Medulla oblongata (tissue), 1 donor: ENCODE measurements at regions not wholly inside any gene's neighbourhood (a gene's known extent, or its start where the extent isn't known, plus 50 kb on each side); places are given as distances from the start of the nearest gene placed in this dataset.
A peak's percentile ranks its signal among the peaks of the same experiment; 100 is the strongest.

Source experiments
- DNase-seq: peaks from one replicate; pipeline ENCODE4 v3.0.0-alpha.2; 2015; ENCODE audit errors: extremely low spot score

DNA sequence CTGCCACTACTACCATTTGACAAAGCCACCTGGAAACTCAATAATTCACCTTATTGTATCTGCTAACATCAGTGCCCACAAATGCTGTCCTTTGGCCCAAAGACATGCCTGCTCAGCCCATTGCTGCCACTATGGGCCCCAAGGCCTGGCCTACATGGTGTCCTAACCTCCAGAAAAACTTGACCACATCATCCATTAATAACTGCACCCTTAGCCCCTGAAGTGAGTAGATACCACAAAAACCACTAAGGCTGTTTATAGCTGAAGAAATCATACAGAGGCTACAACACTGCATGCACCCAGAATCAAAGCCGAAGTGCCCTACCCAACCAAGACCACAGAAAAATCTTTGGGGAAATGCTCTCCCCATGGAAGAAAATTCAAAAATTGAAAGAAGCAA lies 932.8 kb upstream of the SLITRK6 start:
- no peak for DNase-seq

DNA sequence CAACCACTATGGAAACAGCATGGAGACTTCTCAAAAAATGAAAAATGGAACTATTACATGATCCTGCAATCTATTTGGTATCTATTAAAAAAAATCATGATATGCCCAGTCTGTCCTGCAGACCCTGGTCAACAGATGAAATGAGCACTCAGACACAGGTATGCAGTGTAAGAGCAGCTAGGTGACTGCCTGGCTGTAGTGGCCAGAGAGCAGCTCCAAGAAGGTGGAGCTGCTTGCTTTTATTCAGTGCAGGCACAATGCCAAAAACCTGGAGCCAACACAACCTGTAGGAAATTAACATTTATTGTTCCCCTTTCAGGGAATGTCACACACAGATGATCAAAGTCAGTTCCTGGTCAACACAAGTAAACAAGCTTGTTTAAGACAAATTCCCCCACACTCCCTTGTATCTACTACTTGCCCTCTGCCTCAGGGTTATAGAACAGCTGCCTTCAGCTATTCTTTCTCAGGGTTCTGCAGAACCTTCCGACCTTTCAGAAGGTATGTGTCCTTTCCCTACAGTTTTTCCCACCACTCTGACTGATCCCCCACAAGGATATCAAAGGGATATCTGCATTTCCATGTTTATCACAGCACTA lies 933.7 kb upstream of the SLITRK5 start:
- no peak for DNase-seq

GRCh38 chr13:86741762-86742285 lies 929.3 kb upstream of the SLITRK5 start:
- no peak for DNase-seq

- no peak for DNase-seq
Observed at GRCh38 chr13:86757236-86757978, 913.8 kb upstream of the SLITRK5 start.

- DNase-seq: no peak
Observed at GRCh38 chr13:86758116-86758515, 913.1 kb upstream of the SLITRK5 start.

DNA sequence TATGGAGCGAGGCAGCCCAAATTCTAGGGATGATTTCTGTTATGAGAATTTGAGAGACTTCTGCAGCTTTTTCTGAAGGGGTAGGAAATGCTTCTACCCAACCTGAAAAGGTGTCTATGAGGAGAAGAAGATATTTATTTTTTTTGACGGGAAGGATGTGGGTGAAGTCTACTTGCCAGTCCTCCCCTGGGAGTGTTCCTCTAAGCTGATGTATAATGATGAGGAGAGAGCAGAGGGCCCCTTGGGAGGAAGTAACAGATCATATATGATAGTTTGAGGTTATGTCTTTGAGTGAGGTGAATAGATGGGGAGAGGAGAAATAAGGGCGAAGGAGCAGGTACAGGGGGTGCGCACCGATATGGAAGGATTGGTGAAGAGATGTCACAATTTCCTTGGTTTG lies 910.6 kb upstream of the SLITRK5 start:
- no peak for DNase-seq

- no peak for DNase-seq
Observed at GRCh38 chr13:86765462-86765861, 905.7 kb upstream of the SLITRK5 start.

GRCh38 chr13:86788616-86789015 lies 882.6 kb upstream of the SLITRK5 start:
- peak; percentile 5 for DNase-seq

DNA sequence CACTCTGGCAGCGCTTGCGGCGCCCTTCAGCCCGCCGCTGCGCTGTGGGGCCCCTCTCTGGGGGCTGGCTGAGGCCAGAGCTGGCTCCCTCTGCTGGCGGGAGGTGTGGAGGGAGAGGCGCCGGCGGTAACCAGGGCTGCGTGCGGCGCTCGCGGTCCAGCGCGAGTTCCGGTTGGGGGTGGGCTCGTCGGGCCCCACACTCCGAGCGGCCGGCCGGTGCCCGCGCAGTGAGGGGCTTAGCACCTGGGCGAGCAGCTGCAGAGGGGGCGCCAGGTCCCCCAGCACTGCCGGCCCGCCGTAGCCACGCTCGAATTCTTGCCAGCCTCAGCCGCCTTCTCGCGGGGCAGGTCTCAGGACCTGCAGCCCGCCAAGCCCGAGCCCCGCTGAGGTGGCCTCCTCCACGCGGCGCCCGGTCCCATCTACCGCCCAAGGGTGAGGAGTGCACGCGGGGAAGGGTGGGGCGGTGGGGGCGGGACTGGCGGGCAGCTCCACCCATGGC lies 879.0 kb upstream of the SLITRK5 start:
- no peak for DNase-seq

DNA sequence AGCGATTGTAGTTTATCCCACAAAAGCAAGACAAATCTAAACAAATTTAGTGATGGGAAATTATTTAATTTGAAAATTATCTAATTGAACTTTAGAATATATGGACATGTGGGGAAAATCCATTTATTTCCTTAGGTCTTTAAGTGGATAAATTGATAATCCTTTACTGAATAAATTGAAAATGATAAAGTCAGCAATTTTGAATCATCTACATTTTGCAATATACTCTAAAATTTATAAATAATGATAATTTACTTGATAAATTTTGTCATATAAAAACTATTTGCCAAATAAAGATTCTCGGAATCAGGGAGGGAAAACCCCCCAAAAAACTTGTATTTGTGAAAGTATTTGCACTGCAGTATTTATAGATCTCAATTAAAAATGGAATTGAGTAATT lies 875.3 kb upstream of the SLITRK5 start:
- no peak for DNase-seq

DNA sequence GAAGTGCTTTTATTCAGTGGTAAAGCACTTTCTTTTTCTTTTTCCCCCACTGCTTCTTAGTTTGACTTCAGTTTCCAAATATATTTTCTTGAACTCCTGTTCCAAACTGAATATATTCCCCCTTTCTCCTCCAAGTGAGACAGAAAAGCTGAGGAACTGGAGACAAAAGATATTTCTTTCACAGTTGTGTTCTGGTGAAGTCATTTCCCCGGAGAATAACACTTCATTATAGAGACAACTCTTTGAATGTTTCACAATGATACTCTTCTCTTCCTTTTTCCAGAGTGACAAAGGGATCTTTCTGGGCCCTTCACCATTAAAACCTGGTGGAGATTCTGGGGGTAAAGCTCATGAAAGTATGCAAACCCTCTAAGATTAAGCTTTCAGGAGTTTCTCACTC lies 860.8 kb upstream of the SLITRK5 start:
- peak; percentile 21 for DNase-seq

DNA sequence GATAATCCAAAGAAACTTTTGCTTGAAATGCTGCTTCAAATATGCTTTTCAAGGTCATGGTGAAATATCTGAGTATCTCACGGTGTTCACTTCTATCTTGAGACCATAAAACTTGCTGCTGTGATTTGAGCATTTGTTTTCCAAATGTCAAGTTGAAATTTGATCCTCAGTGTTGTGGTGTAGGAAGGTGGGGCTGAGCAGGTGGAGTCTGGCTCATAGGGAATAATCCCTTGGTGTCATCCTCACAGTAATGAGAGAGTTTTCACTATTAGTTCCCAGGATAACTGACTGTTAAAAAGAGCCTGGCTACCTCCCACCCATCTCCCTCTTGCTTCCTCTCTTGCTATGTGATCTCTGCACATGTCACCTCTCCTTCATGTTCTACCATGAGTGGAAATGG lies 858.0 kb upstream of the SLITRK5 start:
- no peak for DNase-seq

DNA sequence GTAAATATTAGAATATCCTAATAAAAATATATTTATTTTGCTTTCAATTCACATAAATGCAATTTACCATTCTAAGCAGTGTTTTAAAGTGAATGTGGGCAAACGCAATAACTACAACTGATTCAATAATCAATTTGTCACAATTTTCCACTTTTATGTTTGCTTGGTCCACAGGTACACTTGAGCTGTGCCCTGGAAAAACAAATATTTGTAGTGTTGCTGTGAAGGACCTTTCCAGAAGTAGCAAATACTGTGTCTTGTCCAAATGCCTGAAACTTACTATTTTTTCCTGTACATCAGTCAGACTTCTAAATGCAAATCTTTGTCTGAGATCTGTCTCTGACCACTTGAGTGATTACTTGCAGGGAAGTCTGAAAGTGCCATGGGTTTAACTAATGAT lies 845.8 kb upstream of the SLITRK5 start:
- DNase-seq: no peak

GRCh38 chr13:86826232-86826631 lies 844.9 kb upstream of the SLITRK5 start:
- no peak for DNase-seq

DNA sequence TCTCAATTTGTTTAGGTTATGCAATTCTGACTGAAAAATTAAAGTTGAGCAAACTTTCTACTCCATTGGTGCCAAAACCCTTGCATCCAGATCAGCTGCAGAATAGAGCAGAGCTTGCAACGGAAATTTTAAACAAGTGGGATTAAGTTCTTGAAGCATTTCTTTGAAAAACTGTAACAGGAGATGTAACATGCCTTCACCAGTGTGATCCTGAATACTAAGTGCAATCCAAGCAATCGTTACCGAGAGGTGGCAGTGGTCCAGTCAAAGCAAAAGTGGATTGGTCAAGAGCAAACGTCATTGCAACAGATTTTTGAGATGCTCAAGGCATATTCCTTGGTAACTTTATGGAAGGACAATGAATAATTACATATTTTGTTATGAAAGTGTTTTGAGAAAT lies 841.1 kb upstream of the SLITRK5 start:
- no peak for DNase-seq

DNA sequence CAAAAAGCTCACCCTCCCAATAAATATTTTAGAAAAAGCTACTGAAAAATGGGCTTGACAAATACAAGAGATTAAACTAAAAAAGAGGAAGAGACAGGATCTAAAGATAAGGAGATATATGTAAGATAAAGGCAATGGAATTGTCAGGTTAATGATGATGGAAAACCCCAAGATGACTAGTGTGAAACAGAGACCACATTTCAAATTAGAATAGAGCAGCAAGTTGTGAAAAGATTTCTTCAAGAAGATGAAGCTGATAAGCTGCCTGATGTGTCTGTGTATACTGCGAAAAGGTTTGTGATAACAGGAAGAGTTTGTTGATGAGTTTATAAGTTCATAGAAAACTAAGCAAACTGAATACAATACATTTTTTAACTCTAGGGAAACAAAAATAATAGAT lies 840.1 kb upstream of the SLITRK5 start:
- no peak for DNase-seq

- DNase-seq: no peak
Observed at GRCh38 chr13:86838411-86839120, 832.6 kb upstream of the SLITRK5 start.

GRCh38 chr13:86839221-86839620 lies 832.0 kb upstream of the SLITRK5 start:
- no peak for DNase-seq

- DNase-seq: no peak
Observed at GRCh38 chr13:86840250-86841191, 830.6 kb upstream of the SLITRK5 start.

DNA sequence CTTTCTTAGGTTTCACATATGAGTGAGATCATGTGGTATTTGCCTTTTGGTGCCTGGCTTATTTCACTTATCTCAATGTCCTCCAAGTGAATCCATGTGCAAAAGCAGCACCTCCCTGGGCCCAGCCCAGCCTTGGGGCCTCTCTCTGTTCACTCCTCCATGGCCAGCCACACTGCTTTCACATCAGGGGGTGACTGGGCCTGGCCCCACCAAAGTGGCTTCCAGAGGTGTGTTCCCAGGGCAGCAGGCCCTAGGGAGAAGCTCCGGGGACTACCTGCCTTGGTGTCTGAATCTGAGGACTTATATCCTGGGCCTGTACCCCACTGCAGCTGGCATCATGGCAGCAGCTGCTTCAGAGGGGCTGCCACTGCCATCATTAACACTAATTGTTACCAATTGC lies 829.9 kb upstream of the SLITRK5 start:
- no peak for DNase-seq

GRCh38 chr13:86846501-86846900 lies 824.7 kb upstream of the SLITRK5 start:
- no peak for DNase-seq

DNA sequence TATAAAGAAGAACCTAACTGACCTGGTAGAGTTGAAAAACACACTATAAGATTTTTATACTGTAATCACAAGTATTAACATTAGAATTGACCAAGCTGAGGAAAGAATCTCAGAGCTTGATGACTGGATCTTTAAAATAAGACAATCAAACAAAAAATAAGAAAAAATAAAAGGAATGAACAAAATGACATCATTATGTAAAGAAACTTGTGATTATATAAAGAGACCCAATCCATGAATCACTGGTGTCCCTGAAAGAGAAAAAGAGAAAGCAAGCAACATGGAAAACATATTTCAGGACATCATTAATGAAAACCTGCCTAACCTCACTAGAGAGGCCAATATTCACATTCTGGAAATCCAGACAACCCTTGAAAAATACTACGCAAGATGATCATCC lies 822.5 kb upstream of the SLITRK5 start:
- no peak for DNase-seq
